Kidney glomerular epithelial cell (primary cell): ENCODE measurements at regions not wholly inside any gene's neighbourhood (a gene's known extent, or its start where the extent isn't known, plus 50 kb on each side); places are given as distances from the start of the nearest gene placed in this dataset.
"Not testable (repeated sequence)": the region's sequence is repeated elsewhere in the genome, so short reads cannot be mapped to it uniquely, and the experiment has no call there.

Experiments
- DNase-seq: peaks from one replicate; lab custom pipeline; 2025; lab: John Stamatoyannopoulos, UW

DNA sequence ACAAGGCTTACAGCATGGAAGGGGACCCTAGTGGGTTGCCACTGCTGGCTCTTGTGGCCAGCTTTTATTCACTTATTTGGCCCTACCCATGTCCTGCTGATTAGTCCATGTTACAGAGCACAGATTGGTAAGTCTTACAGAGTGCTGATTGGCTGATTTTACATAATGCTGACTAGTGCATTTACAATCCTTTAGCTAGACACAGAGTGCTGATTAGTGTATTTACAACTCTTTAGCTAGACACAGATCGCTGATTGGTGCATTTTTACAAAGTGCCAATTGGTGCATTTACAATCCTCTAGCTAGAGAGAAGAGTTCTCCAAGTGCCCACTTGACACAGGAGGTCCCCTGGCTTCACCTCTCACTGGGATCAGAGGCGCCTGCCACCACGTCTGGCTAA is 485.0 kb upstream of the TSPY4 start:
- no peak for DNase-seq

GRCh38 chrY:8888371-8888770 is 448.9 kb upstream of the TSPY4 start:
- DNase-seq: peak; percentile 2

DNA sequence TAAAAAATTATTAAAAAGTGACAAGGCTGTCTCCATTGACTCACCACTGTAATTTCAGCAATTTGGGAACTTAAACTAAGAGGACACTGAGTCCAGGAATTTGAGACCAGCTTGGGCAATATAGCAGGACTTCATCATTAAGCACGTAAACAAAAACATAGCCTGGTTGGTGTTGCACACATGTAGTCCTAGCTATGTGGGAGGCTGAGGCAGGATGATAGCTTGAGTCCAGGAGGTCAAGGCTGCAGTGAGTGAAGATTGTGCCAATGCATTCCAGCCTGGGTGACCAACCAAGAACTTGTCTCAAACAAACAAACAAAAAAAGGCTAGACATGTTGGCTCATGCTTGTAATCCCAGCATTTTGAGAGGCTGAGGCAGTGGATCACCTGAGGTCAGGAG is 439.4 kb upstream of the TSPY4 start:
- DNase-seq: no peak

- no peak for DNase-seq
Observed at GRCh38 chrY:8905141-8905540, 432.1 kb upstream of the TSPY4 start.

GRCh38 chrY:8922576-8922975 is 414.7 kb upstream of the TSPY4 start:
- not testable (repeated sequence) for DNase-seq
